Sigmoid colon (tissue), 4 donors: ENCODE measurements at regions not wholly inside any gene's neighbourhood (a gene's known extent, or its start where the extent isn't known, plus 50 kb on each side); places are given as distances from the start of the nearest gene placed in this dataset.

Source experiments
- EP300 ChIP-seq, 4 donors: sonication (generic); formaldehyde crosslinking; IDR thresholded peaks; one replicate each; pipeline ENCODE4 v1.6.1; 2017; ENCODE audit warnings: antibody characterized with exemption in 4 of 4
- POLR2A ChIP-seq, 2 donors: fragments of 450-650 bp; IDR thresholded peaks; one replicate each; pipeline ENCODE4 v1.6.1; 2016; ENCODE audit warnings: antibody characterized with exemption in 2 of 2, mild to moderate bottlenecking in 2 of 2, moderate library complexity in 2 of 2
- POLR2AphosphoS5 ChIP-seq, 4 donors: sonication (generic); formaldehyde crosslinking; IDR thresholded peaks; one replicate each; pipeline ENCODE4 v1.6.1; 2017; ENCODE audit warnings: antibody characterized with exemption in 4 of 4
- TF ChIP-seq, protein P1 (sequence below), 4 experiments: fragments of 450-650 bp in 3 of 4; fragments of 200-600 bp in 1 of 4; IDR thresholded peaks; one replicate each; pipeline ENCODE4 v1.5.1; 2016 to 2019; ENCODE audit warnings: antibody characterized with exemption in 4 of 4, mild to moderate bottlenecking in 3 of 4, moderate library complexity in 2 of 4

DNA sequence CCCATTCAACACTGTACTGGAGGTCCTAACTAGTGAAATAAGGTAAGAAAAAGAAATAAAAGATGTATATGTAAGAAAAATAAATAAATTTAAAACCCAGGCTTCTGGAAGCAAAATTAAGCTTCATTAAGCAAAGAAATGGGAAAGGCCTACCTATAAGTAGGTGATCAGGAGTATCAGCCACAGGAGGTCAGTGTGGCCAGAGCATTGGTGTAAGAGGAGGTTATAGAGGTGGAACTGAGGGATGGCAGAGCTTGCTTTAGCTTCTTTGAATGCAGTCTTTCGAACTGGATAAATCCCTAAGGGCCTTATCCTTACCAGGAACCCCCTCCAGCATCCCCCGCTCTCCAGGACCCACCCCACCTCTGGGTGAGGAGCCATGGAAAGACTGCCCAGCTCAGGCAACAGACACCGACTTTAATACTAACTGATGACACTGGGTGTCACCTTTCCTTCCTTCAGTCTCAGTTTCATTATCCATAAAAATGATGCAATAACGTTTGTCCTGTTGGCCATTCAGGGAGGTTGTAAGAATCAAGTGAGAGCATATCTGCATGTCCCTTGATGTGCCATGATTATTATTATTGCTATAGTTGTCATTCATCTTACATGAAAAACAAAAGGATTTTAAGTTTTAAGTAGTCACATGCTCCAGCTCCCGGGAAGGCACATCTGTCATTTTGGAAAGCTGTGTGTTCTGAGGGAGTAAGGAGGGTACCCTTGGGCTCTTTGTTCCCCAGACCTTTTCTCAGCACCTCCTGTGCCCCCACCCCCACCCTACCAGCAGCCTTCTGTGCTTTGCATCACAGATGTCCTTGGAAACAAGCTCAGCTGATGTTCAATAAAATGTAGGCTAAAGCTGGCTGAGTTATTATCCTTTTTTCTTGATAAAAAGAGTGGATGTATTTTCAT, 50.8 kb upstream of the CTNNA1 start:
- TF ChIP-seq, protein P1, sequence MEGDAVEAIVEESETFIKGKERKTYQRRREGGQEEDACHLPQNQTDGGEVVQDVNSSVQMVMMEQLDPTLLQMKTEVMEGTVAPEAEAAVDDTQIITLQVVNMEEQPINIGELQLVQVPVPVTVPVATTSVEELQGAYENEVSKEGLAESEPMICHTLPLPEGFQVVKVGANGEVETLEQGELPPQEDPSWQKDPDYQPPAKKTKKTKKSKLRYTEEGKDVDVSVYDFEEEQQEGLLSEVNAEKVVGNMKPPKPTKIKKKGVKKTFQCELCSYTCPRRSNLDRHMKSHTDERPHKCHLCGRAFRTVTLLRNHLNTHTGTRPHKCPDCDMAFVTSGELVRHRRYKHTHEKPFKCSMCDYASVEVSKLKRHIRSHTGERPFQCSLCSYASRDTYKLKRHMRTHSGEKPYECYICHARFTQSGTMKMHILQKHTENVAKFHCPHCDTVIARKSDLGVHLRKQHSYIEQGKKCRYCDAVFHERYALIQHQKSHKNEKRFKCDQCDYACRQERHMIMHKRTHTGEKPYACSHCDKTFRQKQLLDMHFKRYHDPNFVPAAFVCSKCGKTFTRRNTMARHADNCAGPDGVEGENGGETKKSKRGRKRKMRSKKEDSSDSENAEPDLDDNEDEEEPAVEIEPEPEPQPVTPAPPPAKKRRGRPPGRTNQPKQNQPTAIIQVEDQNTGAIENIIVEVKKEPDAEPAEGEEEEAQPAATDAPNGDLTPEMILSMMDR (IDR thresholded peaks at IDR 0.05), result no peak
- TF ChIP-seq POLR2A (IDR thresholded peaks at IDR 0.05) (no peak), POLR2AphosphoS5 (IDR thresholded peaks at IDR 0.05) (no peak), EP300 (IDR thresholded peaks at IDR 0.05) (no peak)
